H1 (cell line): ENCODE measurements at regions not wholly inside any gene's neighbourhood (a gene's known extent, or its start where the extent isn't known, plus 50 kb on each side); places are given as distances from the start of the nearest gene placed in this dataset.

Experiments
- CTCF ChIA-PET: fragments of 300-600 bp; sonication (Branson Sonifier 250); formaldehyde crosslinking; loops from one replicate; lab custom pipeline; 2021; ENCODE audit not compliant: partially characterized antibody; lab: Charles Lee
- POLR2A ChIA-PET: fragments of 300-600 bp; sonication (Branson Sonifier 250); formaldehyde crosslinking; loops from one replicate; lab custom pipeline; 2021; ENCODE audit warnings: inconsistent platforms; ENCODE audit not compliant: partially characterized antibody; lab: Charles Lee
- DNase-seq, 2 experiments: peaks; one replicate each; pipeline versions ENCODE4 v3.0.0 to v3.0.0-alpha.2; 2010 to 2022; ENCODE audit warnings: low spot score in 2 of 2, low read depth in 1 of 2, mixed read lengths in 1 of 2
- FAIRE-seq: peaks from 2 replicates; lab custom pipeline; 2011; peaks lifted over from hg19 to GRCh38; lab: Jason Lieb, UNC
- H2AFZ ChIP-seq: 2 replicates; pipeline ENCODE4 v1.8.1; 2012; ENCODE audit warnings: low read length, inconsistent platforms
- H2AK5ac ChIP-seq: 2 replicates; pipeline ENCODE4 v1.6.1; 2013; ENCODE audit warnings: low read depth, low read length
- H2BK120ac ChIP-seq: replicated peaks from 2 replicates; pipeline ENCODE3; 2013; ENCODE audit warnings: low read depth, low read length, inconsistent platforms
- H2BK12ac ChIP-seq: 2 replicates; pipeline ENCODE4 v1.6.1; 2013; ENCODE audit warnings: low read depth, low read length
- H2BK15ac ChIP-seq: 2 replicates; pipeline ENCODE4 v1.6.1; 2013; ENCODE audit warnings: low read length
- H2BK20ac ChIP-seq: 2 replicates; pipeline ENCODE4 v1.6.1; 2013; ENCODE audit warnings: low read length
- H2BK5ac ChIP-seq: 2 replicates; pipeline ENCODE4 v1.6.1; 2013; ENCODE audit warnings: low read depth, low read length
- H3K14ac ChIP-seq: 2 replicates; pipeline ENCODE4 v1.6.1; 2013; ENCODE audit warnings: inconsistent platforms; ENCODE audit not compliant: insufficient read length
- H3K18ac ChIP-seq: 2 replicates; pipeline ENCODE4 v1.6.1; 2013; ENCODE audit warnings: low read length; ENCODE audit errors: extremely low read depth
- H3K23ac ChIP-seq: 2 replicates; pipeline ENCODE4 v1.6.1; 2013; ENCODE audit warnings: inconsistent platforms; ENCODE audit not compliant: insufficient read length
- H3K23me2 ChIP-seq: 2 replicates; pipeline ENCODE4 v1.6.1; 2013; ENCODE audit warnings: low read depth, low read length
- H3K27ac ChIP-seq: 2 replicates; pipeline ENCODE4 v1.6.1; 2011; ENCODE audit warnings: low read depth, low read length, inconsistent platforms
- H3K27me3 ChIP-seq, 4 experiments: replicated peaks in 1 of 4; 1 replicate in 1 of 4; 2 replicates in 3 of 4; pipeline versions ENCODE4 v1.6.1 to v1.8.1; 2011 to 2013; ENCODE audit warnings: low read length in 3 of 4, mild to moderate bottlenecking in 3 of 4, inconsistent platforms in 2 of 4, mixed read lengths in 2 of 4, moderate library complexity in 1 of 4; ENCODE audit not compliant: control insufficient read depth in 3 of 4, insufficient read depth in 3 of 4; ENCODE audit errors: extremely low read depth in 1 of 4
- H3K36me3 ChIP-seq, 4 experiments: 2 replicates each; pipeline versions ENCODE4 v1.6.1 to v1.8.1; 2011 to 2013; ENCODE audit warnings: mild to moderate bottlenecking in 4 of 4, low read length in 3 of 4, moderate library complexity in 2 of 4, control low read depth in 1 of 4, inconsistent platforms in 1 of 4; ENCODE audit not compliant: insufficient read depth in 4 of 4, control insufficient read depth in 2 of 4
- H3K4ac ChIP-seq: replicated peaks from 2 replicates; pipeline ENCODE3; 2013; ENCODE audit warnings: low read length, low read depth, mixed read lengths, inconsistent platforms; ENCODE audit not compliant: insufficient read length
- H3K4me1 ChIP-seq, 4 experiments: replicated peaks in 1 of 4; 1 replicate in 1 of 4; 2 replicates in 3 of 4; pipeline versions ENCODE4 v1.6.1 to v1.8.1; 2011 to 2013; ENCODE audit warnings: low read length in 3 of 4, inconsistent platforms in 2 of 4, mixed read lengths in 1 of 4; ENCODE audit not compliant: insufficient read depth in 4 of 4, control insufficient read depth in 3 of 4
- H3K4me2 ChIP-seq, 2 experiments: 2 replicates each; pipeline versions ENCODE4 v1.6.1 to v1.8.1; 2011 to 2013; ENCODE audit warnings: low read depth in 2 of 2, low read length in 2 of 2, control low read depth in 1 of 2, inconsistent platforms in 1 of 2, mild to moderate bottlenecking in 1 of 2; ENCODE audit not compliant: insufficient read depth in 1 of 2
- H3K4me3 ChIP-seq, 4 experiments: fragments of 200-600, 300-600 bp in 1 of 4; sonication (generic), shearing (Covaris generic), sonication (Bioruptor Twin) in 1 of 4; 2 replicates each; pipeline versions ENCODE4 v1.5.1 to v1.8.1; 2011 to 2016; ENCODE audit warnings: low read length in 4 of 4, low read depth in 3 of 4, control low read depth in 2 of 4, inconsistent platforms in 2 of 4, mild to moderate bottlenecking in 2 of 4, mixed read lengths in 1 of 4, moderate library complexity in 1 of 4; ENCODE audit not compliant: insufficient read depth in 2 of 4; ENCODE audit errors: extremely low read depth in 1 of 4
- H3K56ac ChIP-seq: replicated peaks from 2 replicates; pipeline ENCODE3; 2013; ENCODE audit warnings: low read depth, mild to moderate bottlenecking, mixed read lengths, low read length, inconsistent platforms; ENCODE audit not compliant: insufficient read length
- H3K79me1 ChIP-seq: 2 replicates; pipeline ENCODE4 v1.6.1; 2013; ENCODE audit warnings: low read depth, low read length, control low read depth
- H3K79me2 ChIP-seq, 2 experiments: 2 replicates each; pipeline versions ENCODE4 v1.6.1 to v1.8.1; 2012 to 2013; ENCODE audit warnings: low read length in 2 of 2, mild to moderate bottlenecking in 2 of 2, inconsistent platforms in 1 of 2; ENCODE audit not compliant: insufficient read depth in 2 of 2, control insufficient read depth in 1 of 2
- H3K9ac ChIP-seq, 4 experiments: replicated peaks in 1 of 4; 1 replicate in 1 of 4; 2 replicates in 3 of 4; pipeline versions ENCODE4 v1.6.1 to v1.8.1; 2011 to 2013; ENCODE audit warnings: low read depth in 3 of 4, low read length in 3 of 4, control low read depth in 2 of 4, mild to moderate bottlenecking in 2 of 4, moderate library complexity in 2 of 4, inconsistent platforms in 1 of 4; ENCODE audit errors: extremely low read depth in 1 of 4
- H3K9me3 ChIP-seq, 2 experiments: 2 replicates each; pipeline versions ENCODE4 v1.6.1 to v1.8.1; 2012 to 2013; ENCODE audit warnings: mild to moderate bottlenecking in 2 of 2, moderate library complexity in 2 of 2, control low read depth in 1 of 2, inconsistent platforms in 1 of 2, low read depth in 1 of 2, low read length in 1 of 2, mixed read lengths in 1 of 2; ENCODE audit not compliant: insufficient read depth in 2 of 2
- H4K20me1 ChIP-seq, 2 experiments: replicated peaks in 1 of 2; 2 replicates each; pipeline versions ENCODE3 to v1.8.1; 2011 to 2013; ENCODE audit warnings: inconsistent platforms in 2 of 2, low read length in 2 of 2, mild to moderate bottlenecking in 1 of 2; ENCODE audit not compliant: insufficient read depth in 2 of 2, control insufficient read depth in 1 of 2
- H4K5ac ChIP-seq: 2 replicates; pipeline ENCODE4 v1.6.1; 2013; ENCODE audit warnings: low read length, low read depth, mixed read lengths, inconsistent platforms; ENCODE audit not compliant: insufficient read length
- H4K8ac ChIP-seq: 2 replicates; pipeline ENCODE4 v1.8.0; 2013; ENCODE audit warnings: mild to moderate bottlenecking, moderate library complexity, low read length, inconsistent platforms; ENCODE audit not compliant: insufficient read depth; ENCODE audit errors: extremely low read depth
- H4K91ac ChIP-seq: replicated peaks from 2 replicates; pipeline ENCODE3; 2013; ENCODE audit warnings: low read length, mixed read lengths, inconsistent platforms; ENCODE audit not compliant: insufficient read length
- BACH1 ChIP-seq: IDR thresholded peaks from 2 replicates; pipeline ENCODE4 v1.6.1; 2012; ENCODE audit warnings: low read length, improper control_type of control experiment
- CBX5 ChIP-seq: fragments of 300-800, 300-1000 bp; sonication (generic); IDR thresholded peaks from 2 replicates; pipeline ENCODE4 v1.7.1; 2016; ENCODE audit warnings: antibody characterized with exemption, low read length, low read depth
- CTCF ChIP-seq, 3 experiments: IDR thresholded peaks; 1 replicate in 2 of 3; 2 replicates in 1 of 3; pipeline versions ENCODE4 v1.5.1 to v1.6.1; 2011; ENCODE audit warnings: low read length in 3 of 3, mild to moderate bottlenecking in 3 of 3, inconsistent platforms in 2 of 3, low read depth in 1 of 3, moderate library complexity in 1 of 3; ENCODE audit not compliant: insufficient read depth in 1 of 3; ENCODE audit errors: control extremely low read depth in 1 of 3
- FOSL1 ChIP-seq: IDR thresholded peaks from 2 replicates; pipeline ENCODE4 v1.6.1; 2011; ENCODE audit warnings: mild to moderate bottlenecking, low read depth, low read length, moderate library complexity; ENCODE audit not compliant: insufficient read depth
- POU5F1 ChIP-seq: IDR thresholded peaks from 2 replicates; pipeline ENCODE4 v1.6.1; 2011; ENCODE audit warnings: low read depth, mild to moderate bottlenecking, low read length, moderate library complexity
- SAP30 ChIP-seq: fragments of 300-600 bp; sonication (generic); IDR thresholded peaks from 2 replicates; pipeline ENCODE4 v1.7.1; 2012; ENCODE audit warnings: low read length, moderate library complexity, mild to moderate bottlenecking, inconsistent platforms; ENCODE audit not compliant: insufficient read depth, insufficient replicate concordance
- SUZ12 ChIP-seq: fragments of 200-600 bp; sonication (generic); IDR thresholded peaks from 2 replicates; pipeline ENCODE4 v1.6.1; 2012; ENCODE audit warnings: mild to moderate bottlenecking, inconsistent platforms, low read length, moderate library complexity, mixed read lengths
- TAF7 ChIP-seq: optimal IDR thresholded peaks from 2 replicates; pipeline ENCODE3; 2011; ENCODE audit warnings: low read depth, mild to moderate bottlenecking, inconsistent platforms, low read length, moderate library complexity, borderline replicate concordance
- YY1 ChIP-seq: IDR thresholded peaks from 2 replicates; pipeline ENCODE4 v1.6.1; 2011; ENCODE audit warnings: low read depth, mild to moderate bottlenecking, low read length
- WGBS, 2 experiments: shearing (Covaris generic) in 1 of 2; methylation state at CpG; one replicate each; pipeline versions ENCODE4 v1.1.6 to v1.1.7; 2013 to 2015; ENCODE audit warnings: low lambda C conversion rate in 2 of 2, mixed read lengths in 2 of 2, inconsistent platforms in 1 of 2, low coverage in 1 of 2, missing lambda C conversion rate in 1 of 2; ENCODE audit not compliant: insufficient replicate concordance in 2 of 2, insufficient coverage in 1 of 2, insufficient read length in 1 of 2; ENCODE audit errors: extremely low coverage in 1 of 2, missing lambda C conversion rate in 1 of 2; 5-methylcytosine and 5-hydroxymethylcytosine counted together
- TF ChIP-seq, protein P1 (sequence below): IDR thresholded peaks from 2 replicates; pipeline ENCODE4 v1.6.1; 2011; ENCODE audit warnings: low read depth, mild to moderate bottlenecking, low read length; ENCODE audit not compliant: insufficient read depth

- Histone ChIP-seq H3K23me2 (no peaks in the 10 kb centered on the region), H4K91ac (no peak overlapping the region), H2BK12ac (no peak overlapping the region), H3K23ac (no peak overlapping the region), H3K9ac (no peak overlapping the region), H2BK15ac (no peak overlapping the region), H2BK20ac (no peak overlapping the region), H3K79me2 (no peaks in the 10 kb centered on the region), H3K56ac (no peak overlapping the region), H4K20me1 (no peaks in the 10 kb centered on the region), H3K14ac (no peak overlapping the region), H2AK5ac (no peak overlapping the region), H4K5ac (no peak overlapping the region), H3K27ac (no peak overlapping the region), H4K8ac (no peak overlapping the region), H3K27me3 (no peaks in the 10 kb centered on the region), H3K4me3 (no peak overlapping the region), H3K36me3 (no peaks in the 10 kb centered on the region), H3K9me3 (no peaks in the 10 kb centered on the region), H3K79me1 (no peaks in the 10 kb centered on the region), H2BK5ac (no peak overlapping the region), H3K4me1 (no peaks in the 10 kb centered on the region), H3K18ac (no peak overlapping the region), H2AFZ (no peak overlapping the region), H3K4ac (no peak overlapping the region), H2BK120ac (no peak overlapping the region), H3K4me2 (no peak overlapping the region)
- FAIRE-seq (no peak), DNase-seq (no peak)
- ChIA-PET CTCF (interaction anchor here (0.6 to 1.0 kb wide), 3 partner anchors 10 to 760 kb away, joined by 3 read pairs; no protein-coding TSS in a partner anchor), POLR2A (no interaction called here)
- WGBS, 2 experiments = 84% methylated on average over 2 of the region's 2 CpGs; no CpG with 5 or more reads in 1 of the 2 experiments
- TF ChIP-seq YY1 (no peak), TAF7 (no peak), CTCF (IDR thresholded peaks at IDR 0.05; ENCODE audit: control extremely low read depth in 1 of 3, insufficient read depth in 1 of 3, low read depth in 1 of 3, low read length in 3 of 3) (no peak), SAP30 (no peak), SUZ12 (no peak), CBX5 (no peak), POU5F1 (no peak), FOSL1 (no peak), BACH1 (no peak)
- TF ChIP-seq, protein P1, sequence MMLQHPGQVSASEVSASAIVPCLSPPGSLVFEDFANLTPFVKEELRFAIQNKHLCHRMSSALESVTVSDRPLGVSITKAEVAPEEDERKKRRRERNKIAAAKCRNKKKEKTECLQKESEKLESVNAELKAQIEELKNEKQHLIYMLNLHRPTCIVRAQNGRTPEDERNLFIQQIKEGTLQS = no peak
Observed at GRCh38 chr9:108113596-108113995, 624.0 kb upstream of the KLF4 start.
